Activated naive CD8-positive, alpha-beta T cell treated with anti-CD3 and anti-CD28 coated beads for 36 hours (primary cell): ENCODE measurements at regions not wholly inside any gene's neighbourhood (a gene's known extent, or its start where the extent isn't known, plus 50 kb on each side); places are given as distances from the start of the nearest gene placed in this dataset.

Source experiments
- DNase-seq: peaks from one replicate; pipeline ENCODE4 v3.0.0; 2021
- H3K27ac Mint-ChIP-seq: one replicate; pipeline ENCODE4 v1.8.0; 2022; ENCODE audit warnings: mild to moderate bottlenecking, moderate library complexity, mixed read lengths
- H3K27me3 Mint-ChIP-seq: one replicate; pipeline ENCODE4 v1.8.0; 2022; ENCODE audit warnings: mild to moderate bottlenecking, mixed read lengths
- H3K36me3 Mint-ChIP-seq: one replicate; pipeline ENCODE4 v1.8.0; 2021; ENCODE audit warnings: mild to moderate bottlenecking, mixed read lengths
- H3K4me1 Mint-ChIP-seq: one replicate; pipeline ENCODE4 v1.8.0; 2021; ENCODE audit warnings: mixed read lengths
- H3K4me3 Mint-ChIP-seq: one replicate; pipeline ENCODE4 v1.8.0; 2022; ENCODE audit warnings: mild to moderate bottlenecking, moderate library complexity, mixed read lengths
- H3K9me3 Mint-ChIP-seq: one replicate; pipeline ENCODE4 v1.8.0; 2022; ENCODE audit warnings: mixed read lengths

- no peak overlapping the region for H3K4me3 Mint-ChIP-seq
- no peaks in the 10 kb centered on the region for H3K4me1 Mint-ChIP-seq
- H3K9me3 Mint-ChIP-seq: no peaks in the 10 kb centered on the region
- H3K27me3 Mint-ChIP-seq: no peaks in the 10 kb centered on the region
- no peak overlapping the region for H3K27ac Mint-ChIP-seq
- H3K36me3 Mint-ChIP-seq: no peaks in the 10 kb centered on the region
- no peak for DNase-seq
Observed at GRCh38 chr2:5563411-5563810, 128.8 kb upstream of the SOX11 start.

GRCh38 chr2:5569256-5569655 is 122.9 kb upstream of the SOX11 start:
- Mint-ChIP-seq H3K27me3 (no peaks in the 10 kb centered on the region), H3K9me3 (no peaks in the 10 kb centered on the region)
- DNase-seq: no peak

GRCh38 chr2:5576015-5576414 is 116.2 kb upstream of the SOX11 start:
- no peak overlapping the region for H3K4me3 Mint-ChIP-seq
- no peaks in the 10 kb centered on the region for H3K27me3 Mint-ChIP-seq
- no peak for DNase-seq
- H3K9me3 Mint-ChIP-seq: no peaks in the 10 kb centered on the region
- no peaks in the 10 kb centered on the region for H3K4me1 Mint-ChIP-seq
- no peaks in the 10 kb centered on the region for H3K36me3 Mint-ChIP-seq
- H3K27ac Mint-ChIP-seq: no peak overlapping the region

More at GRCh38 chr2:5569256-5569655, 122.9 kb upstream of the SOX11 start:
- no peaks in the 10 kb centered on the region for H3K4me1 Mint-ChIP-seq
- no peak overlapping the region for H3K27ac Mint-ChIP-seq
- H3K4me3 Mint-ChIP-seq: no peak overlapping the region
- H3K36me3 Mint-ChIP-seq: no peaks in the 10 kb centered on the region

- H3K4me3 Mint-ChIP-seq: no peak overlapping the region
- no peaks in the 10 kb centered on the region for H3K27me3 Mint-ChIP-seq
- H3K36me3 Mint-ChIP-seq: no peaks in the 10 kb centered on the region
- no peaks in the 10 kb centered on the region for H3K4me1 Mint-ChIP-seq
- no peak for DNase-seq
- no peaks in the 10 kb centered on the region for H3K9me3 Mint-ChIP-seq
- H3K27ac Mint-ChIP-seq: no peak overlapping the region
Observed at GRCh38 chr2:5587766-5588165, 104.4 kb upstream of the SOX11 start.

GRCh38 chr2:5588601-5589000 is 103.6 kb upstream of the SOX11 start:
- Mint-ChIP-seq H3K36me3 (no peaks in the 10 kb centered on the region), H3K4me3 (no peak overlapping the region), H3K27me3 (no peaks in the 10 kb centered on the region), H3K9me3 (no peaks in the 10 kb centered on the region), H3K27ac (no peak overlapping the region), H3K4me1 (no peaks in the 10 kb centered on the region)
- DNase-seq: no peak

GRCh38 chr2:5589183-5589582 is 103.0 kb upstream of the SOX11 start:
- Mint-ChIP-seq H3K9me3 (no peaks in the 10 kb centered on the region), H3K27me3 (no peaks in the 10 kb centered on the region), H3K4me3 (no peak overlapping the region), H3K27ac (no peak overlapping the region), H3K36me3 (no peaks in the 10 kb centered on the region), H3K4me1 (no peaks in the 10 kb centered on the region)
- no peak for DNase-seq

- Mint-ChIP-seq H3K27me3 (no peaks in the 10 kb centered on the region), H3K9me3 (no peaks in the 10 kb centered on the region), H3K27ac (no peak overlapping the region), H3K4me1 (no peaks in the 10 kb centered on the region), H3K36me3 (no peaks in the 10 kb centered on the region), H3K4me3 (no peak overlapping the region)
- no peak for DNase-seq
Observed at GRCh38 chr2:5590886-5591285, 101.3 kb upstream of the SOX11 start.

- no peaks in the 10 kb centered on the region for H3K4me1 Mint-ChIP-seq
- no peak overlapping the region for H3K4me3 Mint-ChIP-seq
- no peaks in the 10 kb centered on the region for H3K9me3 Mint-ChIP-seq
- H3K27me3 Mint-ChIP-seq: no peaks in the 10 kb centered on the region
- H3K36me3 Mint-ChIP-seq: no peaks in the 10 kb centered on the region
- no peak overlapping the region for H3K27ac Mint-ChIP-seq
- no peak for DNase-seq
Observed at GRCh38 chr2:5592916-5593315, 99.3 kb upstream of the SOX11 start.

- Mint-ChIP-seq H3K4me3 (no peak overlapping the region), H3K36me3 (no peaks in the 10 kb centered on the region), H3K9me3 (no peaks in the 10 kb centered on the region), H3K27me3 (no peaks in the 10 kb centered on the region), H3K27ac (no peak overlapping the region), H3K4me1 (no peaks in the 10 kb centered on the region)
- no peak for DNase-seq
Observed at GRCh38 chr2:5594249-5594695, 97.9 kb upstream of the SOX11 start.

GRCh38 chr2:5596868-5597267 is 95.3 kb upstream of the SOX11 start:
- no peaks in the 10 kb centered on the region for H3K27me3 Mint-ChIP-seq
- no peak for DNase-seq
- H3K36me3 Mint-ChIP-seq: no peaks in the 10 kb centered on the region
- no peaks in the 10 kb centered on the region for H3K4me1 Mint-ChIP-seq
- no peak overlapping the region for H3K4me3 Mint-ChIP-seq
- H3K27ac Mint-ChIP-seq: no peak overlapping the region
- H3K9me3 Mint-ChIP-seq: no peaks in the 10 kb centered on the region

- no peak overlapping the region for H3K27ac Mint-ChIP-seq
- H3K4me3 Mint-ChIP-seq: no peak overlapping the region
- no peaks in the 10 kb centered on the region for H3K27me3 Mint-ChIP-seq
- H3K4me1 Mint-ChIP-seq: no peaks in the 10 kb centered on the region
- no peak for DNase-seq
- no peaks in the 10 kb centered on the region for H3K9me3 Mint-ChIP-seq
- H3K36me3 Mint-ChIP-seq: no peaks in the 10 kb centered on the region
Observed at GRCh38 chr2:5598156-5598555, 94.0 kb upstream of the SOX11 start.

- H3K36me3 Mint-ChIP-seq: no peaks in the 10 kb centered on the region
- no peak overlapping the region for H3K27ac Mint-ChIP-seq
- DNase-seq: no peak
- H3K4me3 Mint-ChIP-seq: no peak overlapping the region
- H3K9me3 Mint-ChIP-seq: peaks cover under 1% of the 10 kb centered on the region
- H3K27me3 Mint-ChIP-seq: peaks cover 3% of the 10 kb centered on the region
- no peaks in the 10 kb centered on the region for H3K4me1 Mint-ChIP-seq
Observed at GRCh38 chr2:5609201-5609600, 83.0 kb upstream of the SOX11 start.

- Mint-ChIP-seq H3K36me3 (no peaks in the 10 kb centered on the region), H3K4me1 (no peaks in the 10 kb centered on the region), H3K9me3 (peaks cover 2% of the 10 kb centered on the region), H3K27me3 (peaks cover 5% of the 10 kb centered on the region), H3K27ac (no peak overlapping the region), H3K4me3 (no peak overlapping the region)
- no peak for DNase-seq
Observed at GRCh38 chr2:5612666-5613065, 79.5 kb upstream of the SOX11 start.

- peaks cover 2% of the 10 kb centered on the region for H3K9me3 Mint-ChIP-seq
- H3K4me1 Mint-ChIP-seq: no peaks in the 10 kb centered on the region
- no peaks in the 10 kb centered on the region for H3K36me3 Mint-ChIP-seq
- no peak for DNase-seq
- no peak overlapping the region for H3K27ac Mint-ChIP-seq
- peaks cover 5% of the 10 kb centered on the region for H3K27me3 Mint-ChIP-seq
- H3K4me3 Mint-ChIP-seq: no peak overlapping the region
Observed at GRCh38 chr2:5616019-5616418, 76.2 kb upstream of the SOX11 start.

GRCh38 chr2:5617358-5617757 is 74.8 kb upstream of the SOX11 start:
- H3K9me3 Mint-ChIP-seq: peaks cover 2% of the 10 kb centered on the region
- peaks cover 5% of the 10 kb centered on the region for H3K27me3 Mint-ChIP-seq
- H3K27ac Mint-ChIP-seq: no peak overlapping the region
- H3K4me1 Mint-ChIP-seq: no peaks in the 10 kb centered on the region
- no peak overlapping the region for H3K4me3 Mint-ChIP-seq
- DNase-seq: no peak
- H3K36me3 Mint-ChIP-seq: no peaks in the 10 kb centered on the region

GRCh38 chr2:5617796-5618195 is 74.4 kb upstream of the SOX11 start:
- no peak for DNase-seq
- H3K9me3 Mint-ChIP-seq: peaks cover 2% of the 10 kb centered on the region
- H3K27me3 Mint-ChIP-seq: peaks cover 5% of the 10 kb centered on the region
- no peak overlapping the region for H3K4me3 Mint-ChIP-seq
- H3K27ac Mint-ChIP-seq: no peak overlapping the region
- no peaks in the 10 kb centered on the region for H3K36me3 Mint-ChIP-seq
- H3K4me1 Mint-ChIP-seq: no peaks in the 10 kb centered on the region

GRCh38 chr2:5618271-5618670 is 73.9 kb upstream of the SOX11 start:
- no peaks in the 10 kb centered on the region for H3K36me3 Mint-ChIP-seq
- no peak for DNase-seq
- no peak overlapping the region for H3K27ac Mint-ChIP-seq
- H3K4me1 Mint-ChIP-seq: no peaks in the 10 kb centered on the region
- peaks cover 2% of the 10 kb centered on the region for H3K9me3 Mint-ChIP-seq
- H3K4me3 Mint-ChIP-seq: no peak overlapping the region
- H3K27me3 Mint-ChIP-seq: peaks cover 5% of the 10 kb centered on the region
